GM21786 (cell line): ENCODE measurements at regions not wholly inside any gene's neighbourhood (a gene's known extent, or its start where the extent isn't known, plus 50 kb on each side); places are given as distances from the start of the nearest gene placed in this dataset.

Experiments used
- ATAC-seq: cut with Tn5 transposase; IDR thresholded peaks from one replicate; pipeline ENCODE4 v1.9.1; 2021; ENCODE audit not compliant: unreplicated experiment

DNA sequence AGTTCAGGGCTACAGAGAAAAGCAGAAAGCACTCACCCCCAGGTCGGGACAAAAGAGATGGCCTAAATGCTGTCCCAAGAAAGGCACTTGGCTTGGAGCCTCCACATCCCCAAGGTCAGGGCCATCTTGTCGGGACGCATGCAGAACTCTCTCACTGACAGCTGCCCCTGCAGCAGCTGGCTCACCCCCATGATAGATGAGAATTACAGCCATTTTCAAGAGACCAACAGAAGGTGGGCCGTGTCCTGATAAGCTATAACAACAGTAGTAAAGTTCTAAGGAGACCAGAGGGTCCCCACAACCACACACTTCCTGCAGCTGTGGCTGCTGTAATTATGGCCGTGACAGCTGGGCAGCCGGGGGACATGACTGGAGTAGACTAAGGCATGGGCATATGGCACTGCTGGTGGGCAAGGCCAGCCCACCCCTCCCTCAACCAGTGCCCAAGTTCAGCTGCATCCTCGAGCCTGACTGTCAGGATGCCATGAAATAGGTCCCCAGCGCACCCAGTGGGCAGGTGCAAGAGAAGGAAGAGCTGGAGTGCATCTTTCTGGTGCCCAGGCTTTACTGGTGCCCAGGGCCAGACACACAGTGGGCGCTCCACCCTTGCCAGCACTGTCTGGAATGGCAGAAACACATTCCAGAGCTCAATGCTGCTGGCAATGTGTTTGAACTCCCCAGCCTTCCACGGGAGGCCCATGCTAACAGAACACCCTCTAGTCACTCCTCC is 436.7 kb upstream of the ZNF507 start:
- no peak for ATAC-seq

- no peak for ATAC-seq
These were observed 435.2 kb upstream of the ZNF507 start for GRCh38 chr19:31910224-31910623.

DNA sequence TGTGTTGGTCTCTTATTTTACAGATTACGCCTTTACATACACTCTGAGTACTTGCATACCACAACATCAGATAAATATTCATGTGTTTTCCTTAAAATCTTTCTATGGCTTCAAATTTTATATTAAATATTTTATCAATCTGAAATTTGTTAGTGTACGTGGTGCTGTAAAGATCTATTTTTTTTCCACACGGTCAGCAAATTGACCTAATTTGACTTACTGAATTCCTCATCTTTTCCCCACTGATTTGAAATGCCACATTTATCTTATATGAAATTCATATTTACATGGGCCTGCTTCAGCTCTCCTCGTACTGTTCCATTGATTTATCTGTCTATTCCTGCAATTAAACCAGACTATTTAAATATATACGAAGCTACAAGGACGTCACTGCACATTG is 433.8 kb upstream of the ZNF507 start:
- ATAC-seq: no peak

- ATAC-seq: no peak
These were observed 432.2 kb upstream of the ZNF507 start for GRCh38 chr19:31913103-31913661.

GRCh38 chr19:31930401-31930800 is 415.0 kb upstream of the ZNF507 start:
- no peak for ATAC-seq

GRCh38 chr19:31937983-31938382 is 407.4 kb upstream of the ZNF507 start:
- no peak for ATAC-seq

DNA sequence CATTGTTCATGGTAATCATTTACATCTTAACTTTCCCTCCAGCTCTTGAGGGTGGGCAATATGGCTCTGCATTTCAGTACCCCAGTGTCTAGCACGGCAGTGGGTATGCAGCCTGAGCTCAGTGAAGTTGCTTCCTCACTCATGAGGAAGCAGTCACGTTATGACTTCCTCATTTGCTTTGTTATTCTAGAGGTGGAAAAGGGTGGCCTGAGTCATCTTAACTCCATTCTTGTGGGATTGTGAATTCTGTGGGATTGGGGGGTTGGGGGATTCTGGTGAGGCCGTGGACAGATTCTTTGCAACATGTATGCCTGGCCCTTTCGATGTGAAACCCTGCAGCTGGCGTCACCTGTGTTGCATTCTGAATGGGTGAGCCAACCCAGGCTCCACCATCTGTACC is 406.7 kb upstream of the ZNF507 start:
- ATAC-seq: no peak

GRCh38 chr19:31940396-31940795 is 405.0 kb upstream of the ZNF507 start:
- no peak for ATAC-seq

DNA sequence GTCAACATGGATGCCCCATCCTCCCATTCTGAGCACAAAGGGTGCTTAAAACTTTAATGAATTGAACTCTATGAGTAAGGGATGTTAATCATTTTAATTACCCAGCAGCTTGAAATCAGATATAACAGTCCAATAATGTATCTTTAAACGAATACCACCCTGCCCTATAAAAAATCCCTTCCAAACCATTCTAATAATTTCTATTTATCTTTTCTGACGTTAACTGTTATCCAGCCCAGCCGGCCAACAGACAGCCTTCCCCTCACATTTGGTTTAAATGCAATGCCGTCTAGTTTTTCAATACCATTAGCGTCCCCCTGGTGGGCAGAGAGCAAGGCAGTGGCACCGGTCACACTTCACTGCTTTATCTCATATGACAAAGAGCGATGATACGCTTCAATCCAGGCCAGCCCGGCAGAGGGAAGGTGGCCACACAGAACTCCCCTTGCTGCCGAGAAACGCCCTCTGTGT is 402.2 kb upstream of the ZNF507 start:
- no peak for ATAC-seq

DNA sequence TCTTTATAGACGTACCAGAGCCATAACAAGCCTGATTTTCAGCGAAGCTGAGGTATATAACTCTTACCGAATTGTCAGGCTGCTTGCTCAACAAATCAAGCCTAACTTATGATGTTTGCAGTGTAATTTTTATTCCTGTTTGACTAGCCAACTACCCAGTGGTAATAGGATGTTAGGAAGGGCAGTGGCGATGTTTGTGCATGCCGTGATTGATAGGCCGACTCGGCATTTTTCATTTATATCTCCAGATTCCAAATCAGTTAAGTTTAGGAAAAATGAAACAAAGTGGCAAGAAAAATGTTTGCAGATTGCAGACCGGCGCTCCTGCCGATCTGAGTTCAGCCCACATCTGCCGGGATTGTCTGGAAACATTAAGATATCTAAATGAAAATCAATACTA is 401.6 kb upstream of the ZNF507 start:
- ATAC-seq: no peak

DNA sequence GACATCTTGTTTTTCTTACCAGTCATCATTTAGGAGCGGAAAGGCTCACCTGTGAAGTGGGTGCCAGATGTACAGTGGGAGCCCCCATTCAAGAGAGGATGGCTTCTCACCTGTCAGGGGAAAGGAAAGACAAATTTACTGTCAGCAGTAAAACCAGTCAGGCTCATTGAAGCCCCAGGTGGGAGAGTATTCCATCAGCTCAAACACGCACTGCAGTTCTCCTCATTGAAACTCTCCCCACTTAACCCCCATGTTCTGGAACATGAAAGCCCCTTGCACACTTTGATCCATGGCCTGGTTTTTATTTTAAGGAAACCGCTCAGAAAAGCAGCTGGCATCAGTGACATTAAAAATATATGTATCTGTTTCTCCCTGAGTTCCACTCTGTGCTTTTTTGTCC is 401.1 kb upstream of the ZNF507 start:
- ATAC-seq: no peak

DNA sequence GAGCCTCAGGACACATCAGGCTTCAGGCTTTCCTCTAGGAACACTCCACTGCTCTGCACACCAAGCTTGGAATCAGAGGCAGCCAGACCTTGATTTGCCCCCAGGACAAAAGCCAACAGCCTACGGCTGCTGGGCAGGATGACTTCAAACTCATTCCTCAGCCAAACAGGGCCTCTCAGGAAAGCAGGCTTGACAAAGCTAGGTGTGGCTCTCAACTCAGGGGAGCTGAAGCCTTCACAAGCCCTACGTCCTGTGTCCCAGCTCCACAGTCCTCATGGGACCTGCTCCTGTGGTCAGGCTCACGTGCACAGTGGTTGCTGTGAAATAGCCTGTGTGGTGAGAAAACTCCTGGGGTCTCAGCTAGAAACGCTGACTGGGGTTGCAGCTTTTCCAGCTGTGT is 398.9 kb upstream of the ZNF507 start:
- ATAC-seq: no peak

- no peak for ATAC-seq
These were observed 397.8 kb upstream of the ZNF507 start for GRCh38 chr19:31947436-31948115.

DNA sequence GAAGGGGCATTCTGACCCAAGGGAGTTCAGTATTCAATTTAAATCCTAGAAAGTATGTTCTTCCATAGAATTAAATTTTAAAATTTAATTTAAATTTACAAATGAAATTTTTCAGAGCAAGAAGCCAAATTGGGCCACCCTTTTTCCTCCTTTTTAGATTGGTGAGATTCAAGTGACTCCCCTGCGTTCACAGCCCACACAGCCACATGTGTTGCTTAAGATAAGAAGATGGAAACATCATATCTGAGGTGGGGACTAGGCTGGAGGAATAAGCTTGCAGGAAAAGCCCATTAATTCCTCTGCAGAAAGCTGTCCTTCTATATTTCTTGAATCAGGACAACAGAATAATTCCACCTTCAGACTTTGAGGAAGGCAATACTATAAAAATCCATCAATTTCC is 392.7 kb upstream of the ZNF507 start:
- ATAC-seq: no peak

GRCh38 chr19:31955061-31955460 is 390.3 kb upstream of the ZNF507 start:
- ATAC-seq: no peak

DNA sequence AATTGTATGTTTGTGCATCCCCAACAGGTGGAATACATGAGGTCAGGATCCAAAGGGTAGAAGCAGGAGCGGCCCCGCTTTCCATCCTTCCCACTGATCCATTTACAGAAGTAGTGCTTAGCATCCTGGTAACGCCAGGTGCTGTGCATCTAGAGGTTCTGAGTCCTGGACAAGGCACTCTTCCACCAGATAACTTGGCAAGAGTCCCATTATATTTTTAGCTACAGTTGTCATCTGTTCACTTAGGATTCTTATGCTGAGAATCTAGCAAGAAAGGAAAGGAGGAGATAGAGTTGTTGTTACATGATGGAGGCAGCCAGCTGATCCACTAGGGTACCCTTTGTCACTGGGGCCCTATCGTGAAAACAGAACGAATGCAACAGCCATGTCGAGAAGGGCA is 389.5 kb upstream of the ZNF507 start:
- ATAC-seq: no peak

GRCh38 chr19:31956771-31957392 is 388.5 kb upstream of the ZNF507 start:
- no peak for ATAC-seq

DNA sequence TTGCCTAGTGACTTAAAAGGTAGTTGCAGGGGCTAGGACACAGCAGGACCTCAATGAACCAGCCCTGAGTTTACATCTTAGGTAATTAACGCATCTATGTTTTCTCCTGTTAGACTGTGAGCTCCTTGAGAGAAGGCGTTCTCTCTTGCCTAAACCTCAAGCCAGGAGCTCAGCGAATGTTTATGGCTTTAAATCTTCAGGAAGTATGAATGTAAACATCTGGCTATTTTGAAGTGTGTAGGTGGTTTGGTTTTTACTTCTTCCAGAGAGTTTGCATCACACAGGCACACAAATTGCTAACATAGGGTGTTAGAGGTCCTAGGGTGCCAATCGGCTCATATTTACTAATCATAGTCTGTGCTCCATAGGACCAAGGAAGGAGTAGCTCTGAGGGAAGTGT is 387.7 kb upstream of the ZNF507 start:
- ATAC-seq: no peak

- ATAC-seq: no peak
These were observed 385.8 kb upstream of the ZNF507 start for GRCh38 chr19:31959527-31960018.

DNA sequence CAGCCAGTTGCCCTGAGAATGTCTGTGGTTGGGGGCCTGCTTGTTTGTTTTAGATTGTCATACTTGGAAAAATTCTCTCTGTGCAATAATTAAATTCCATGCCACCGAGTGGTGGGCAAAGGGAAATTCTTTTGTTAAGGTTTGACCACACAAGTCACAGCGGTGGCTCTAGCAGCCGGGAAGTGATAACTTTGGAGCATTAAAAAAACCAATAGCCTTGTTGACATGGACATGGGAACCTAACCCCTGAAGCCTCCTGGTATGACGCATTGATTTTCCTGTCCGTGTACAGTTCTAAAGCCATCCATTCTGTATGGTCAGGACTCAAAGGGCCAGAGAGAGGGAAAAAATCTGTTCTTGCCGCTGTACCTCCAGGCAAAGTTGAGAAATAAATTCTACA is 384.9 kb upstream of the ZNF507 start:
- no peak for ATAC-seq

DNA sequence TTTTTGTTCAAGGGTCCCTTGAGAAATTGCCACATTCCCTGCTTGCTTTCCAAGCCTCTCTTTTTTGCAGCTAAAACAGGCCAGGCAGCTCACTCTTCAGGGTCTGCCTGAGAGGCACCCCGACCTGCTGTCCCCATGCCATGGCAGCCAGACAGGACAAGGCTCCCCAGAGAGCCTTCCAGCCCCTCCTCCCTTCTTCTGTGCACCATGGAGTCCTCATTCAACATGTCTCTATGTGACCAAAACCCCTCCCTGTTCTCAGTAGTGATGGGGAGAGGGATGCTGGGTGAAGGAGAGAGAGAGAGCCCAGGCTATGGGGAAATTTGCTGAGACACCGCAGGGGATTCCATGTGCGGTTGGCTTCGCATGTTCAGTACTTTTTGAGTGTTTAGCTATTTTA is 384.2 kb upstream of the ZNF507 start:
- ATAC-seq: no peak

- ATAC-seq: no peak
These were observed 383.7 kb upstream of the ZNF507 start for GRCh38 chr19:31961667-31962066.
